ENCODE measurements at regions not wholly inside any gene's neighbourhood (a gene's known extent, or its start where the extent isn't known, plus 50 kb on each side); places are given as distances from the start of the nearest gene placed in this dataset.
"Not testable (repeated sequence)": the region's sequence is repeated elsewhere in the genome, so short reads cannot be mapped to it uniquely, and the experiment has no call there.

DNA sequence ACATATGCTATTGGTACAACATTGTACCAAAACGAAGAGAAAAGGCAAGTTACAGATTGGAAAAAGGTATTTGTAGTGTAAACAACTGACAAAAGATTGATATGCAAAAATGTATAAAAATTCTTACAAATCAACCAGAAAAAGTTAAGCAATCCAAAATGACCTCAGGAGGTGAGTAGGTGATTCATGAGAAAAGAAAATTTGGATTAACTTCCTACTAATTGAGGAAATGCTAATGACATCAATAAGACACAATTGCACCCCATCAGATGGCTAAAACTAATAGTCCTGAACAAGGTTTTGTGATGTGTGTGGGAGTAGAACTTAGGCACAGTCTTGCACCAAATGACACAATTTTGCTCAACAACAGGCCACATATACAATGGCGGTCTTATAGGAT, 129.3 kb downstream of the COPS8 start:
- DNase-seq (ENCODE audit: low read depth, low spot score), result no peak

DNA sequence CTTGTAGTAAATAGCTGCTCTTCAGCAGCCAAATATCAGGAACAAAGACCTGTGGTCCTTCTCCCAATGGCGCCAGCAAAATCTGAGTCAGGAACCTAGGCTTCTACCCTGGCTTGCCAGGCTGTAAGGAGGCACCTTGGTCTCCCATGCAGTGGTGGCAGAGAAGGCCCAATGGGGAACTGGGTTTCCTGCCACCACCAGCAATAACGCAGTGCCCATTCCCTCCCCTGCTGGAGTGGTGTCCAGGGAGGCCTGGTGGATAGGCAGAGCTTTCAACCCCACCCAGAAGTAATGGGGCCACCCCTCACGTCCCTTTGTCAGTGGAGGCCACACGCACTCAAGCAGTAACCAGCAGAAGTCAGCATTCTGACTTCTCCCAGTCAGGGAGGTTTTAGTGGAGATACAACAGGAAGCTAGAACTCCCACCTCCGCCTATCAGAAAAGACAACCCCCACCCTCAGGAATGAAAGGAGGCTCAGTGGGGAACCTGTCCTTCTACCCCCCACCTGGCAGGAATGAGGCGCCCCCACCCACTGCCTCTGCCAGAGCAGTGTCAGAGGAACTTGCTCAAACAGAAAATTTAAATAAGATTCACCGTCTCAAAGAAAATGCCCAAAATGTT, 132.4 kb downstream of the COPS8 start:
- DNase-seq (ENCODE audit: low read depth, low spot score), result no peak

DNA sequence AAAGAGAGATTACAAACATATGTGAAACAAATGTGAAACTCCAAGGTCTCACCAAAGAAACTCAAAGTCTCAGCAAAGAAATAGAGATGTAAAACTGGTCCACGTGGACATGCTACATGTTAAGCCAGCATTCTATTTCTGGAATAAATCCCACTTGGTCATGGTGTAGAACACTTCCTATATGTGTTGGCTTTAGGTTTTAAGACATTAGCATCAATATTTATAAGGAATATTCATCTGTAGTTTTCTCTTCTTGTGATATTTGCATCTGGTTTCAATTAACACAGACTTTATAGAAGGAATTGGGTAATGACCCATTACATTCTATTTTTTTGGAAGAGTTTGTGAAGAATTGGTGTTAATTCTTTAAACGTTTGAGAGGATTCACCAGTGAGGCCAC, 133.1 kb downstream of the COPS8 start:
- DNase-seq (ENCODE audit: low read depth, low spot score), result no peak

DNA sequence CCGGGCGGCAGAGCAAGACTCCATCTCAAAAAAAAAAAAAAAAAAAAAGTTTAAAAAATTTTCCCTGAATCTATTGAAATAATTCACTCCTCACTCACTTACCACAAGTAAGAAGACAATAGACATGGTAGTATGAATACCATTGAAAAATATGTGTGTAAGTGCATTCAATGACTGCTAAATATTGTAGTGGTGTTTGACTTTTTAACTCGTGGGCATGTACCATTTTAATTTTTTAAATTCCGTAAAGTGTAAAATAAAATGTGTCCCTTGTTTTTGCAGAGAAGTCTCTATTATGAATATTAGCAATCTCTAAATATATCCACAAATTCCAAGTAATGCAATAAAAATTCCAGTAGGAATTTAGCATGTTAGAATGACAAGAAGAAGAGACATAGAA, 134.1 kb downstream of the COPS8 start:
- no peak for DNase-seq (ENCODE audit: low read depth, low spot score)

DNA sequence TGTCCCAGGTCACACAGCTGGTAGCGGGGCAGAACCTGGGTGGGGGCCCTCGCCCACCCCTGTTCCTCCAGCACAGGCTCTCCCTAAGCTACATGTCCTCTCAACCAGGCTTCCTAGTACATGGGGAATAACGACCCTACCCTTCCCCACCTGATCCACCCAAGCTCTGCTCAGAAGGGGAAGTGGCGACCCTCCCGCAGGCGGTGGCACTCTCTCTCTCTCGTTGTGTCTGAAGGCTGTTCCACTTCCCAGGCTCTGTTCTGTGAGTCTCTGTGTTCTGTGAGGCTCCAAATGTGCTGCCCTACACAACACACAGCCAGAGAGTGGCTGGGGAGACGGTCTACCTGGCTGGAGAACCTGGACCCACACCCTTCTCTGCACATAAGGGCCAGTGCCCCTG, 135.8 kb downstream of the COPS8 start:
- DNase-seq (ENCODE audit: low read depth, low spot score), result no peak

DNA sequence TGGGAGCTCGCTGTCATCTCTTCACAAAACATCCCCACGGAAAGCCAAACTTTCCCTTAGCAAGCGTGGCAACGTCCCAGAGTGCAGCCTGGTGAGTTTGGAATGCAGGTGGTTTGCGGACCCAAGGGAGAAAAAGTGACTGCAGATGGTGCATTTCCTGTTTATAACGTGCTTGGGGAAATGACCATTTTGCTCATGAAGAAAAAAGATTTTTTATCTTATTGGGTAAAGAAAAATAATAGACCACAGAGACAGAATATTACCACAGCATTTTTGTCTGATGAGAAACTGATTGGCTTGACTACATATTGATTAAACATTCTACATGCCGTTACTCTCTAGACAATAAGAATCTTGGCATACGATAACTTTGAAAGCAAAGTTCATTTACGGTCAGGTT, 136.5 kb downstream of the COPS8 start:
- no peak for DNase-seq (ENCODE audit: low read depth, low spot score)

GRCh38 chr2:237222601-237223041, 136.9 kb downstream of the COPS8 start:
- DNase-seq (ENCODE audit: low read depth, low spot score), result no peak

- no peak for DNase-seq (ENCODE audit: low read depth, low spot score)
Observed at GRCh38 chr2:237223201-237223861, 137.6 kb downstream of the COPS8 start.

DNA sequence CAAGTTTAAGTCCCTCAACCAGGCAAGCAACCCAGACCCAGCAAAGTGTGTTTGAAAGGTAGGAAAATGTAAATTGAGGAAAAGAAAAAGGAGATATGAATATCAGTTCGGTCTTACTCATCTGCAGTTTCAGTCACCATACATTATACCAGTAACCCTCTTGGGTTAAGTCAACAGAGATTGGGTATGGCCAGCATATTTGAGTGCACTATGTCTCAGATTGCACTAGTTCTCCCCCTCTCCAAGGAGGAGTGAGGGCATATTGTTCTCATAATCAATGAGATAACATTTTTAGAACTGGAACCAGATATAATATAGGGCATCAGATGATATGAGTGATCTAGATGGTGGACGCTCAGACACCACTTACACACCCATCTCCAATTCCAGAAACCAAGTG, 141.5 kb downstream of the COPS8 start:
- no peak for DNase-seq (ENCODE audit: low read depth, low spot score)

GRCh38 chr2:237227592-237228280, 142.0 kb downstream of the COPS8 start:
- DNase-seq (ENCODE audit: low read depth, low spot score), result no peak

GRCh38 chr2:237228281-237228625, 142.6 kb downstream of the COPS8 start:
- no peak for DNase-seq (ENCODE audit: low read depth, low spot score)

DNA sequence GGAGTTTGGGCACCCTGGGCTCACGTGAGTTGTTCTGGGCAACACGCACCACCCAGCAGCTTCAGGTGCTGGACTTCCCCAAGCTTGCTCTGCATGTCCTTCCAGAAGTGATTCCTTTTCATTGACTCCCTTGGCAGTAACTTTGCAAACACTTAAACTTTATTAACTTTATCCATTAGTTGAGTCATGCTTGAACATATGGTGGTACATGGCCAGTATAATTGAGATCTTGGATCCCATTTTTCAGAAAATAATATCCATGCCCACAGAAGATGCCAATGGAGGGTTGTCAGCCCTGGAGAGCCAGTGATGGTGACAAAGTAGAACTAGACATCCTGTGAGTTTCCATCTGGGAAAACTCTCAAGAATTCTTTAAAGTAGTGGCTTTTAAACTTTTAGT, 144.2 kb downstream of the COPS8 start:
- no peak for DNase-seq (ENCODE audit: low read depth, low spot score)

GRCh38 chr2:237230355-237230754, 144.7 kb downstream of the COPS8 start:
- DNase-seq (ENCODE audit: low read depth, low spot score), result no peak

DNA sequence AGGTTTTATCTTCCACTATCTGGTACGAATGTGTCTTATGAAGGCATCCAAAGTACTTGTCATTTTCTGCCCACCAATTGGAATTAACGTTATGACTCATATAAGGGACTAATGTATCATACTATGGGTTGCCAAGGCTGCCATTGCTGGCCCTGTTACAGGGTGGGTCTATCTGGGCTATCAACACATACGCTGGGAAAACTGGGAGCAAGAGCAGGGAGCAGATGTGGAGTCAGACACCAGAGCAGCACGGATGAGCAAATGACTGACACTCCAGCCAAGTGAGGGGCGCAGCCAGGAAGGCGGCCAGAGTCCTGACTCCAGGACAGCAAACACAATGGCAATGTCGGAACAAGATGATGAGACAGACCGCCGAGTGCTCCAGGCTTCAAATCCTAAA, 145.9 kb downstream of the COPS8 start:
- DNase-seq (ENCODE audit: low read depth, low spot score), result no peak

- no peak for DNase-seq (ENCODE audit: low read depth, low spot score)
Observed at GRCh38 chr2:237232166-237232565, 146.5 kb downstream of the COPS8 start.

- no peak for DNase-seq (ENCODE audit: low read depth, low spot score)
Observed at GRCh38 chr2:237234268-237234667, 148.6 kb downstream of the COPS8 start.

DNA sequence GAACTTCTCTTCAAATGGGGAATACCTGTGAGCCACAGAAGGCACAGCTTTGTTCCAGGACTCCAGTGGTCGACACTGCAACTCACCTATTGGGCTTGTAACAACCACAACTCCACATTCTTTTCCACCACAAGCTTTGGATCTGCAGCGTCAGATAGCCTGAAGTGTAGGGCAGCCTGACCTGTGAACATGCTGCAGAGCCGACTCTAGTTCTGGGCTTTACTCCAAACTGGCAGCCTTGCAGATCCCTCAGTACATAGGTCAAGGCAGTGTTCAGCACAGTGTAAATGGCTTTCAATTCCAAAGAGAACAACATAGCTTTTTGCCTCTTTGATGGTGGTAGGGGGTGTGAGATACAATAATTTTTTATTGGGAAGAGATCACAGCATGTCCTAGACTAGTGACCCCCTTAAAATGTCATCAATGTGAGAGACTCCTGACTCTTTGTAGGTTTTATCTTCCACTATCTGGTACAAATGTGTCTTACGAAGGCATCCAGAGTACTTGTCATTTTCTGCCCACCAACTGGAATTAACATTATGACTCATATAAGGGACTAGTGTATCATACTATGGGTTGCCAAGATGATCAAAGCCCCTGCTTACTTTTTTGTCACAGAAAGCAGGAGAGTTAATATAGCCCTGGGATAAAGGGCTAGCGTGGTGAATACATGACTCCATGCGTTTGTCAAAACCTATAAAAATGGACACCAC, 149.8 kb downstream of the COPS8 start:
- DNase-seq (ENCODE audit: low read depth, low spot score), result no peak

GRCh38 chr2:237236188-237236587, 150.5 kb downstream of the COPS8 start:
- DNase-seq (ENCODE audit: low read depth, low spot score), result no peak

- no peak for DNase-seq (ENCODE audit: low read depth, low spot score)
Observed at GRCh38 chr2:237238249-237238648, 152.6 kb downstream of the COPS8 start.

DNA sequence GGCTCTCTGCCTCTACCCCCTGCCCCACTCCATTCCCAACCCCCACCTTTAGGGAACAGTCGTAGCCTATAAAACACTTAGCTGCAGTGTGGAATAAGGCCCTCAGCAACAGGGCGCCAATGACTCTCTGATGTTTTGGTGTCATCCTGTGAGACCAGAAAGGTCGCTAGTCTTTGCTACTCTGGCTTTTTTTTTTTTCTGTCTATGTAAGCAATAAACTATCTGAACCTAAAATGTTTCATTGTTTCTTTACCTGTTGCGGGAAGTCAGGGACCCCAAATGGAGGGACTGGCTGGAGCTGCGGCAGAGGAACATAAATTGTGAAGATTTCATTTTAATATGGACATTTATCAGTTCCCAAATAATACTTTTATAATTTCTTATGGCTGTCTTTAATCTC, 154.6 kb downstream of the COPS8 start:
- DNase-seq (ENCODE audit: low read depth, low spot score), result no peak

DNA sequence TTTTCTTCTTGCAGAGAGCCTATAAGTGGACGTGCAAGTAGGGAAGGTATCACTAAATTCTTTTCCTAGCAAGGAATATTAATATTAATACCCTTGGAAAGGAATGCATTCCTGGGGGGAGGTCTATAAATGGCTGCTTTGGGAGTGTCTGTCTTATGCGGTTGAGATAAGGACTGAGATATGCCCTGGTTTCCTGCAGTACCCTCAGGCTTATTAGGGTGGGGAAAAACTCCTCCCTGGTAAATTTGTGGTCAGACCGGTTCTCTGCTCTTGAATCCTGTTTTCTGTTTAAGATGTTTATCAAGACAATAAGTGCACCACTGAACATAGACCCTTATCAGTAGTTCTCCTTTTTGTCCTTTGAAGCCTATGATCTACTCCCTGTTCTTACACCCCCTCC, 155.2 kb downstream of the COPS8 start:
- not testable (repeated sequence) for DNase-seq (ENCODE audit: low read depth, low spot score)

DNA sequence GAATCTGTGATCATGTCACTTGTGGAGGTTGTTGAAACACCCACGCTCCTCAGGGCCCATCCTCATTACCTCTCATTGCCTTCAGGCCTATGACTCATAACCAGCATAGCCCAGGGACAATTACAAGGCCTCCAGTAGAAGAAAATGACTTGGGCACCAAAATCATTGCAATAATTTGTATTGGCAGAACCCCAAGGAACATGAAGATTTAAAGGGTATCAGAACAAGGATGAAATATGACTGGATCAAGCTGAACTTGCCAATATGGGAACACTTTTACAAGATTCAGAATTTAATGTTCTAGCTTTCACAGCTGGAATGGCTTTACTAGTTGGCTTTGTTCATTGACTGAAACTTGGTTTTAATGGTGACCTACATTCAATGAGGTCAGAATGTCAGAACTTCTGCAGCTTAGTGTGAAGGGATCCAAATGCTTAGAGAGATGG, 156.4 kb downstream of the COPS8 start:
- no peak for DNase-seq (ENCODE audit: low read depth, low spot score)
